ENCODE measurements at regions not wholly inside any gene's neighbourhood (a gene's known extent, or its start where the extent isn't known, plus 50 kb on each side); places are given as distances from the start of the nearest gene placed in this dataset.

- TF ChIP-seq POLR2A (IDR thresholded peaks at IDR 0.05), result no peak
- no peak for TF ChIP-seq CTCF (IDR thresholded peaks at IDR 0.05)
These were observed 117.0 kb upstream of the SYT6 start for GRCh38 chr1:114270718-114271117.

All from adrenal gland (tissue), 5 donors.